Lower leg skin (tissue), 4 donors: ENCODE measurements at regions not wholly inside any gene's neighbourhood (a gene's known extent, or its start where the extent isn't known, plus 50 kb on each side); places are given as distances from the start of the nearest gene placed in this dataset.
"Not testable (repeated sequence)": the region's sequence is repeated elsewhere in the genome, so short reads cannot be mapped to it uniquely, and the experiment has no call there.

Experiments
- DNase-seq, 2 donors: peaks; one replicate each; pipeline ENCODE4 v3.0.0-alpha.2; 2019; ENCODE audit warnings: low spot score in 2 of 2
- H3K4me3 ChIP-seq: fragments of 200-600 bp; sonication (generic); 2 replicates; pipeline ENCODE4 v1.5.1; 2017; ENCODE audit warnings: mild to moderate bottlenecking, low read depth; ENCODE audit not compliant: poor library complexity, severe bottlenecking
- CTCF ChIP-seq, 3 donors: fragments of 450-650 bp; IDR thresholded peaks; one replicate each; pipeline ENCODE4 v1.5.1; 2016; ENCODE audit warnings: antibody characterized with exemption in 3 of 3, mild to moderate bottlenecking in 3 of 3, moderate library complexity in 2 of 3
- POLR2A ChIP-seq, 2 donors: fragments of 450-650 bp; IDR thresholded peaks; one replicate each; pipeline ENCODE4 v1.6.1; 2016 to 2017; ENCODE audit warnings: antibody characterized with exemption in 2 of 2, mild to moderate bottlenecking in 1 of 2, moderate library complexity in 1 of 2
- WGBS, 2 donors: methylation state at CpG; one replicate each; pipeline ENCODE4 v1.1.5; 2018; 5-methylcytosine and 5-hydroxymethylcytosine counted together
- intact Hi-C: fragments of 100-400 bp; cut with DNase I; formaldehyde crosslinking; loops from one replicate; pipeline ENCODE4 v1.15.0; 2023; ENCODE audit warnings: low total_unique reads

- WGBS, 2 donors = 87 to 92% methylated on average over 7 of the region's 7 CpGs
- DNase-seq = no peak
- intact Hi-C loops = no loop called here
- no peak overlapping the region for H3K4me3 ChIP-seq
- no peak for TF ChIP-seq POLR2A (IDR thresholded peaks at IDR 0.05)
- no peak for TF ChIP-seq CTCF (IDR thresholded peaks at IDR 0.05)
Observed at GRCh38 chr13:84086847-84087162, 204.5 kb upstream of the SLITRK1 start.

- WGBS, 2 donors = 90 to 93% methylated on average over 29 to 38 of the region's 49 CpGs
- H3K4me3 ChIP-seq = not testable (repeated sequence)
Observed at GRCh38 chr13:84086098-84086846, 204.0 kb upstream of the SLITRK1 start.

GRCh38 chr13:84082462-84082861 lies 200.2 kb upstream of the SLITRK1 start:
- 79 to 80% methylated on average over 4 of the region's 4 CpGs for WGBS, 2 donors
- intact Hi-C loops = no loop called here
- H3K4me3 ChIP-seq = no peak overlapping the region
- TF ChIP-seq POLR2A (IDR thresholded peaks at IDR 0.05) = no peak
- TF ChIP-seq CTCF (IDR thresholded peaks at IDR 0.05) = no peak
- DNase-seq = no peak

More at GRCh38 chr13:84086098-84086846, 204.0 kb upstream of the SLITRK1 start:
- intact Hi-C loops, DNase-seq: not testable (repeated sequence)

- DNase-seq = no peak
- intact Hi-C loops = no loop called here
- no peak for TF ChIP-seq CTCF (IDR thresholded peaks at IDR 0.05)
- H3K4me3 ChIP-seq = no peak overlapping the region
- WGBS, 2 donors = 63 to 69% methylated on average over 7 of the region's 7 CpGs
Observed at GRCh38 chr13:84080748-84081530, 198.7 kb upstream of the SLITRK1 start.

- intact Hi-C loops = no loop called here
- no peak for DNase-seq
- TF ChIP-seq POLR2A (IDR thresholded peaks at IDR 0.05) (no peak), CTCF (IDR thresholded peaks at IDR 0.05) (no peak)
- no peak overlapping the region for H3K4me3 ChIP-seq
Observed at GRCh38 chr13:84077271-84077670, 195.0 kb upstream of the SLITRK1 start.

GRCh38 chr13:84076280-84076679 lies 194.0 kb upstream of the SLITRK1 start:
- no peak for TF ChIP-seq POLR2A (IDR thresholded peaks at IDR 0.05)
- TF ChIP-seq CTCF (IDR thresholded peaks at IDR 0.05) = no peak
- DNase-seq = no peak
- 72 to 84% methylated on average over 1 of the region's 1 CpG for WGBS, 2 donors
- H3K4me3 ChIP-seq = no peak overlapping the region
- intact Hi-C loops = no loop called here
